SK-MEL-5 (cell line): ENCODE measurements at regions not wholly inside any gene's neighbourhood (a gene's known extent, or its start where the extent isn't known, plus 50 kb on each side); places are given as distances from the start of the nearest gene placed in this dataset.
"Not testable (repeated sequence)": the region's sequence is repeated elsewhere in the genome, so short reads cannot be mapped to it uniquely, and the experiment has no call there.

Source experiments
- DNase-seq: peaks from one replicate; pipeline ENCODE4 v3.0.0-alpha.2; 2016; ENCODE audit warnings: low read depth, low spot score
- in situ Hi-C: cut with HindIII; loops from 2 replicates; pipeline ENCODE4 v1.10.0; 2016; ENCODE audit warnings: low sequenced_read_pairs, high pct_unique_total_duplicates, low pct_unique_long_range_greater_than_20kb

DNA sequence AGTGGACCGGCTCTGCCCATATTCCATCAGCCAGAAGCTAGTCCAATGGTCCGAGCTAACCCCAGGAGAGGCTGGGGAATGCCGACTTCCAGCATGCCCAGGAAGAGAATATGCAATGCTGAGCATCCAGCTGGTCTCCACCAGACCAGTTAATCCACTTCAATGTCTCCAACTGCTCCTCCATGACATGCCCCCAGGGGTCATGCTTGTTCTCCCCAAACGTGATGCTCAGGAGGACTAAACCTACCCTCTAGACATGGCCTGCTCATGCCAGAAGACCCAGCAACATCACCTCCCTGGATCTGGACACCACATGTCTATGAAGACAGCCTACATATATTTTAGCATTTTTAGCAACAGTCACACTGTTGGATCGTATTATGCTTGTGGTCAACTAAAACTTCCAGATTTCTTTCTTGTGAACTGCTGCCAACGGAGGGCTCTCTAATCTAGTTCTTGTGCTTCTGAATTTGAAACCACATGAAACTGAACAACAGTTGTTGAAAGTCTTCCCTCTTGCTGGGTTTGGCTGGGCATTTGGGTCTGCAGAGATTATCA lies 245.1 kb downstream of the SOX9 start:
- in situ Hi-C loops = no loop called here
- no peak for DNase-seq

DNA sequence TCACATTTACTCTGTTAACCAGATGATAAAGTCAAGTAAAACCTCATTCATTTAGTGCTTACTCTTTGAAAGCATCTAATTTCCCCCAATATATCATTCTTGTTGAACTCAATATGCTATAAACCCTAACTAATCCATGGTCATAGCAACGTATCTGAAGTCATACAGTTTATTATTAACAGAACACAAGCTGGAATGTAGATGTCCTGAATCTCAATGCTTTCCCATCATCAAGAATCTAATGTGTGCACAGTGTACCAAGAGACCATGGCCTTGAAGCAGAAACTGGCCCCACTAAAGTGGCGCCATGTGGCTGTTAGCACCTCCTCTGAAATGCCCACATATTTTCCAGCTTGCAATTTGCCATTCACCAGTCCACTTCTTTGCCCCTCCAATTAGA lies 245.8 kb downstream of the SOX9 start:
- DNase-seq = no peak
- in situ Hi-C loops = no loop called here

DNA sequence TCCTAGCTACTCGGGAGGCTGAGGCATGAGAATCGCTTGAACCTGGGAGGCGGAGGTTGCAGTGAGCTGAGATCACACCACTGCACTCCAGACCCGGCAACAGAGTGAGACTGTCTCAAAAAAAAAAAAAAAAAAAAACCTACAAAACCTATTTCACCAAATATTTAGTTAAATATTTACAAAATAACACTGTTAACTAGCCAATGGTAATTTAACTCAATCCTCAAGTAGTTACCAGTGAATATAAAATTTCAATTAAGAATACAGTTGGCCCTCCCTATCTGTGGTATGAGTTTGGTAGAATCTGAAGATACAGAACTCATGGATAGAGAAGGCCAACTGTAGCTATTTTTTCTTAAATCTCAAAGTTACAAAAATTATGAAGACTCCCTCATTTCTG lies 247.4 kb downstream of the SOX9 start:
- no peak for DNase-seq
- in situ Hi-C loops = no loop called here

DNA sequence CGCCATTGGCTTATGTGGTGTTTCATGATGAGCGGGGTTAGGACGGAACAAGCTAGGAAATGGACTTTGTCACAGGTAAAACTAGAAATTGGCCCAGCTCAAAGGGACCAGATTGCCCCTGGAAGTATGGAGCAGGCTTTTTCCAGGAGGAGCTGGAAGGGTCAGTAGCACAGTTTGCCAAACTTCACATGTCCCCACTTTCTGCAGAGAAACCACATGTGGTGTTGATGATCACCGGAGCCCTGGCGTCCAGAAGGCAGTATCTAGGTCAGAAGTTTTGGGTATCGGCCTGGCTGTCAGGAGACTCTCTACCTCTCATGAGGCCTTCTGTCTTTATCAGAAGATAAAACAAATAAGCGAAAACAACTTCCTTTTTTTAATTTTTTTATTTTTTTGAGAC lies 248.5 kb downstream of the SOX9 start:
- in situ Hi-C loops = no loop called here
- no peak for DNase-seq

DNA sequence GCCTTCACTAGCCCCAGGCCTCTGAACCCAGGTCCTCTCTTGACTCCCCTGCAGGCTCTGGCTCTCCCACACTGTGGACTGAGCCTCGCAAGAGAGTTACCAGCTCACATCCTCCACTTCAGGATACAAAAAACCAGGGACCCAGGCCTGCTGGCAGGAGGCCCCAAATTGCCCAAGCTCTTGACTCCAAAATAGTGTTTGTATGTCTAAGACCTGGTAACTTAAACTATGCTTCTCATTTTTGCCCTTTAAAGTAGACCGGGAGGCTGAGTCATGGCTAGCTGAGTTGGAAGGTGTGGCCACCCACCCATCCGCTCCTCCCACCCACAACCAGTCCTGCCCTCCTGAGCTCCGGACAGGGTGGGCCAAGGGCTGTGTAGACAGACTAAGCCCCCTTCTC lies 250.0 kb downstream of the SOX9 start:
- no peak for DNase-seq
- in situ Hi-C loops = no loop called here

DNA sequence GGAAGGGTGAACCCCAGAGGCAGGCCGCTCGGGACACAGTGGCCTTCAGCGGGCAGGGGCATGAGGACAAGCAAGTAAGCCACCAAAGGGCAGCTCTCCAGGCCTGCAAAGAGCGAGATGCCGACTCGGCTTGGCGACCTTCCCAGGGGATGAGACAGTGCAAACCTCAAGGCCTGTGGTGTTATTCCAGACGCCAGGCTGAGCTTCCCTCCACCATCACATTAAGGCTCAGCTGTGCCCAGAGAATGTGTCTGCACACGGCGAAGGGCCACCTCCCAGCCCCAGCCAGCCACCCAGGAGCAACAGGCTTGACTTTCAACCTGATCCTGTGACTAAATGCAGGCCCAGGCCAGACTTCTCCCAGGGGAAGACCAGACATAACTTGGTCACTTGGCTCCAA lies 251.4 kb downstream of the SOX9 start:
- in situ Hi-C loops = no loop called here
- no peak for DNase-seq

DNA sequence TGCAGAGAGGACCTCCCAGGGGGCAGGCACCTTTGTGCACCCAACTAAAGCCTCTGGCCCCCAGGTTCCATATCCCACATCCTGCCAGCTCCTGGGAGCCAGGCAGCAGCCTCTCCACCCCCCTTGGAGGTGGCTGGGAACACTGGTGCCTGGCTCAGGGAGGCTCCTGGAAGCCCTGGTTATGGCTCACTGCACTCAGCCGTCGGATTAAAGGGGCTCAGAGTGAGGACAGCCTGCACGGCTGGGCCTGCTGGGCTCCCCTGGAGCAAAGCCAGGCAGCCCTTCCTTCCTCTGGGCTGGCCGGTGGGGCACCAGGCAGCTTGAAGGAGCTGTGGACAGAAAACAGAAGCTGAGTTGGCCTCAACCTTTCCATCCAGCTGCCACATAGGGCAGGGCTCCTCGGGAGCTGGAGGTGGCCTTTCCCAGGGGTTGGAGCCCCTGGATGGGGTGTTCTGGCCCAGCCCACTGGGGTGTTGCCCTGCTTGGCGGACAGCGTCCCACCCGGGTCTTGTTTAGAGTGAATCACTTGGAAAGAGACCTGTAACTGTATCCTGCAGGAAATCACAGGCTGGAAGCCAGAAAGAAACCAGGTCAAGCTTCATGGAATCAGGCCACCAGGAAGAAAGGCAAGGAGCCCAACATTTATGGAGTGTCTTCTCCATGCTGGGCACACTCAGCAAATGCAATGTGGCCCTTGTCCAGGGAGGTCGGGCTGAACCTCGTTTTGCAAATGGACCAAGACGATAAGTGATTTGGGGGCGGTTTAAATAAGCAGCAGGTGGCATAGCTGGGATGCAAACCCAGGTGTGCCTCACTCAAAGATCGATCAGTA lies 253.3 kb downstream of the SOX9 start:
- no peak for DNase-seq
- in situ Hi-C loops = no loop called here

DNA sequence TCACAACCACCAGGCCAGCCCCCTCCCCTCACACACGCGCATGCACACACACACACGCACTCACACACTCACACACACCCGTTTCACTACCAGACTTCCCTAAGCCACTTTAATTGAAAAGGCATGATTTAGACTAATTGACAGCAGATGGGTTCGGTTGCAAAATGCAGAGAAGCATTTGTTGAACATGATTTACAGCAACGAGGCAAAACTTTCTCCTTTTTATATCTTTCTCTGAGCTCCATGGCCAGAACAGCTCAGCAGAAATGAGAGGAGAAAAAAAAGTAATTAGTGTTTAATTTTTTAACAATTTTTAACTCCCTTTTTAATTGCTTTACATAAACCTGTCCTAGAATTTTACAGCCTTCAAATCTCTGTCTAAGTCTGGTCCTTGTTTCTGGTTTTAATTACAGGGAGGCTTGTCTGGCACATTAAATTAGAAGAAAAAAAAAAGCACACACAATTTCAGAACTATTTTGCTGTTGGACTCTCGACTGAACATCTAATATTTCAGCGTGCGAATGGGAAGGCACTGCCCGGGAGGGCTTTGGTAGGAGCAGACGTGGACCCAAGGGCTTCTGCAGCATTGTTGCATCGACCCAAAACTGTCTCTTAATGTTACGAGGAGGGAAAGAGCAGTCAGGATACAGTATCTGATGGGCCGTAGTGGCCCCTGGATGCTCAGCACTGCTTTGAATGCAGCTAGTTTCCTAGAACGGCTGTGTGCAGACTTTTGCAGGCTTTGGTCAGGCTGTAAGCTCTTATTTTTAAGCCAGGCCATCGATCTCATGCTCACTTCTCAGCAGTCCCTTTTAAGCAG lies 255.9 kb downstream of the SOX9 start:
- in situ Hi-C loops = no loop called here
- DNase-seq = no peak

DNA sequence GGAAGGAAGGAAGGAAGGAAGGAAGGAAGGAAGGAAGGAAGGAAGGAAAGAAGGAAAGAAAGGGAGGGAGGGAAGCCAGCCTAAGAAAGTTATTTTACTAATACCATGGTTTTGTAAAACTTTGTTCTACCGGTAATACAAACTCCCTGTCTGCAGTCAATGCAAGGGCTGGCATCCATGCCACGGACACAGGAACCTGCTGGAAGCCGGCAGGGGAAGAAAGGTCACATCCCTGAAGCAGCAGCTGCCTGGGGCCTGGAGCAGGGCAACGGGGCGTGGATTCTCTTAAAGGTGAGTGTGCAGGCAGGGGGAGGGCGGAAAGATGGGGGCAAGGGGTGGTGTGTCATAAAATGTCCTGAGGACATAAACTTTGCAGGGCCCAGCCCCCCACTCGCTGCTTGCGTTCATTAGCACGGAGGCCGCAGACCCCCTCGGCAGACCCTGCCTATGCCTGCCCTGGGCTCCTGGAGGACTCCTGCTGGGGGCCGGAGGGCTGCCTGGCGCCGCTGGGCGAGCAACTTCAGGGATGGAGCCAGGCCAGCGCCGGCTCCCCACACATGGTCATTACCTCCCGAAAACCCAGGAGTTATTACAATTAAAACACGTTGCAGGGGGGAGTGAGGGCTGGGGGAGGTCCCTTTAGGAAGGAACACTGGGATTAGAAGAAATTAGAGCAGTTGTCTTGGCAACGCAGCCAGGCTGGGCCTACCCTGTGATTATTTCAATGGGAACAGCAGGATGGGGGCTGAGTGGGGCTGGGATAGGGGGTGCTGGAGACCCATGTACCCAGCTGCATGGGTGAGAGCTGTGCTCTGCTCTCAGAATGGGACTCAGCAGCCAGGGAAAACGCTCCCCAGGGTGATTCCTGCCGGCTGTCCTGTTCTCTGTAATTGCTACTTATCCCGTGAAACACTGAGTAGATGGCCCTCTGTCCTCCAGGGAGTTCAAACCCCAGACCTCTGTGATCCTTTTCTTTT lies 257.9 kb downstream of the SOX9 start:
- no peak for DNase-seq
- in situ Hi-C loops = no loop called here

DNA sequence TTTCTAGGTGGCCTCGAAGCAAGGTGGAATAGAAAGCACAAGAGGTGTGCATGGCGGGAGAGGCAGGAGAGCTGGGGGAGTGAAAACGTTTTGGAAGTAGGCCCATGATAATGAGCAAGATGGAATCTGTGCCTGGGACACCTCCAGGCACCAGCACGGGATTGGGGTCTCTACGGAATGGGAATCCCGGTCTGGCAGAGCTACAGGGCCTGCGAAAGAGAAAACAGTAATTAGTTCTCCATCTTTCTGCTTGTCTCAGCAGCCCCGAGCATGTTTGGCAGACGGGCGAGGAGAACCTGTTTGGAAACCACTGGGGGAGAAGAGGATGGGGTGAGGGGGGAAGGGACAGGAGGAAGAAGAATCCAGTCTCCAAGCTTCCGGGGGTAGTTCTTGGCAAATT lies 258.7 kb downstream of the SOX9 start:
- no peak for DNase-seq
- in situ Hi-C loops = no loop called here

DNA sequence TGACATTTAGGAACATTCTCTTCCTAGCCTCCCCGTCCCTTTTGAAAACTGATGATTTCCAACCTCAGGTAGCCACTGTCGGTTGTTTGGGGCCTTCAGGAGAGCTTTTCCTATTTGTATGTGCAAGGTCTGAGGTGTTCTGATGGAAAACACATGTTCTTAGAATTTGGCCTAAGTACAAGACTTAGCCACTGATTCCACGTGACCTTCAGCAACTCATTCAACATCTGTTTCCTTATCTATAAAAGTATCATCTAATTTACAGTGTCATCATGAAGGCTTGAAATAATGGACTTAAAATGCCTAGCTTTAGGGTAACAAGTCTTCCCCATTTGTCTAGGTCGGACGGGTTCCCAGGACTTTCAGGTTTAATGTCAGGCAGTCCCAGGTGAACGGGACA lies 259.3 kb downstream of the SOX9 start:
- DNase-seq = no peak
- in situ Hi-C loops = no loop called here

DNA sequence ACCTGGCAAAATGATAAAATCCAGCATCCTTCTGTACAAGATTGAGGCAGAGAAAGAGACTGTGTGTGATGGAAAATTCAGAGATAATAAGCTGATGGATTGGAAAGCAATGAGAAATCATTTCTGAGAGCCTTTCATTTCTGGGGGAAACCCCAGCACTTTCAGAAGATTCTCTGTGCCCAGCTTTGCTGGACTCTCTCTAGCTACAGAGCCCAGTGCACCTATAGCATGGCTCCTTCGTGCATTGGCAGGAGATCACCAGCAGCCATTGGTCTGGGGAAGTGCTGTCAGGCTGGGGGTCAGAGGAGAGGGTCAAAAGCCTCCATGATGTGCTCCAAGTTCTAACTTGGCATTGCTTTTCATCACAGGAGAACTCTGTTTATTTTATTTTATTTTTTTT lies 259.9 kb downstream of the SOX9 start:
- in situ Hi-C loops = no loop called here
- DNase-seq = no peak

DNA sequence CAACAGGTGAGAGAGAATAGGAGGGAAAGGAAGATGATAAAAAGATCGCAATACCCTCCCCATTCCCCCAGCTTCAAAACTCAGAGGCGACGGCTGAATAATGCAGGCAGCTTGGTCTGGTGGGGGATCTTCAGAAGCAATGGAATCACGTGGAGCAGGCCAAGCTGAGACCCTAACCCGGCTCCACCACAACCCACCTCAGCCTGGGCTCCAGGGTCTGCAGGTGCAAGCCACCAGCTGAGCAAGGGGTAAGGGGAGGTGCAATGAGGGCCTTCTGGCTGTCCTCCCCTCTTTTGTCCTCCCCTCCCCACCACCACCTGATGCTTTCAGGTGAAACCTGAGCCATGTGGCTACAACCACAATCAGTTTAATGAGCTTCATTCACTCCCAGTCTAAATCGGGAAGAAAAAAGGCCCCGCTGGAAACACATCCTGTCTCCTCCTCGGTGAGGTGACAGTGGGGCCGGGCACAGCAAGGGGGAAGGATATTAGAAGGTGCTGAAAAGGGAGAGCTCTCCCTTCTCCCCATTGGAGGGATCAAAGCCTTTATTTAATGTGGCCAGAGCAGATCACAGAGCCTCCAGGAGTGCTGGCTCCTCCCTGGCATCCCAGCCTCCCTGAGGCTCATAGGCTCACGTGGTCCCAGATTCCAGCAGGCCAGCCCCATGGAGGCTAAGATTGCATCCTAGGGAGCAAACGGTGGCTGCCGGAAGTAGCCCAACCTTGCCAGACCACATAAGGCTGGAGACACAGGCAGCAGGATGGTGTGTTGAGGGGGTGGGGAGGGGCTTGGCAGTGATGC lies 261.0 kb downstream of the SOX9 start:
- in situ Hi-C loops = no loop called here
- no peak for DNase-seq

DNA sequence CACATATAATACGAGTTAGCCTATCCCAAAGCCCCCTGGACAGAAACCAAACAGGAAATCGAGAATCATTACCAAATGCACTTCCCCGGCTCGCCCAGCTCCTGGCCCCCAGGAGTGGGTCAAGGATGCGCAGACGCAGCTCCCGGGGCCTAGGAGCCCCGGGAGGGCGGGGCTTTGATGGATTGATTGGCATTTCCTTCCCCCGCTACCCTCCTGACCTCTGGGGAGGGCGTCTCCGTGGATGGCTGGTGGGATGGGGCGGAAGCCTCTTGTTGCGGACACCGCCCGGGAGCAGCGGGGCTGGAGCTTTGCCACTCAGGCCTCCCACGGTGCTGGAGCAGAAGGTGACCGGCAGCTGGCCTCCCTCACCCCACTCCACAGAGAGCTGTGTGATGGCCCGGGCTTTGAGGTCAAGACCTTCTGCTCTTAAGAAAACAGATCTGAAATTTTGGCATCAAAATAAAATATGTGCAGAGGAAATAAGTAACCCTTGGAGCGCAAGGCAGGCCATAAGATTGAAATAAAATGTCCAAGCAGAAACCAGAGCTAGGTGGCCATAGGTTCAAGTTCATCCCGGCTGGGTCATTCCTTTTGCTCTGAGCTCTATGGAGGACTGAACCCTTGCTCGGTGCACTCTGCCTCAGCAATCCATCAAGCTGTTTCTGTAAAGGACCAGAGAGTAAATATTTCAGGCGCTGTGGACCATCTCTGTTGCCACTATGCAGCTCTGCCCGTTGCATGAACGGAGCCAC lies 262.3 kb downstream of the SOX9 start:
- no peak for DNase-seq
- in situ Hi-C loops = no loop called here

DNA sequence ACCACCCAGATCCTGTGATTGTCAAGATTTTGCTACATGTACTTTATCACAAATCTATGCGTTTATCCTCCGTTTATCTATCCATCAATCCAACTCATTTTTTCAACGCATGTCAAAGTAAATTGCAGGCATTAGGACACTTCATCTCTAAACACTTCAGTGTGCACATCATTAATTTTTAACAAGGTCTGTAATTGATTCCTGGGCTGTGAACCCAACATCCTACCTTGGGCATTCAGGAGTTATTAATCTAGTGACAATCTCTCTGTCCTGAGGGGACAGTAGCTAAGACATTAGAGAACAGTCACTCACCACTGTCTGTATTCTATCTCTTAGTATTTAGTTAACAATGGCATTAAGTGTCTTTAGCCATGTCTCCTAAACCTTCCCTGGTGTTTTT lies 264.7 kb downstream of the SOX9 start:
- in situ Hi-C loops = no loop called here
- no peak for DNase-seq

DNA sequence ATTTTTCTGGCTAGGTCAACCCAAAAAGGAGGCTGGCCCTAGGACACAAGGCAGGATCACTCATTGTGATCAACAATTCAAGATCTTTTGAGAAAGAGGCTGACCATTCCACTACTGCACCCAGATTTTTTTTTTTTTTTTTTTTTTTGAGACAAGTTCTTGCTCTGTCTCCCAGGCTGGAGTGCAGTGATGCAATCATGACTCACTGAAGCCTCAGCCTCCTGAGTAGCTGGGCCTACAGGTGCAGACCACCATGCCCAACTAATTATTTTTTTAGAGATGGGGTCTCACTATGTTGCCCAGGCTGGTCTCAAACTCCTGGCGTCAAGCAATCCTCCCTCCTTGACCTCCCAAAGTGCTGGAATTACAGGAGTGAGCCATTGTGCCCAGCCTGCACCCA lies 265.4 kb downstream of the SOX9 start:
- in situ Hi-C loops, DNase-seq: not testable (repeated sequence)
